Panc1 (cell line): ENCODE measurements at regions not wholly inside any gene's neighbourhood (a gene's known extent, or its start where the extent isn't known, plus 50 kb on each side); places are given as distances from the start of the nearest gene placed in this dataset.

Source experiments
- ATAC-seq: fragments of 200-7000 bp; cut with Tn5 transposase; 2 replicates; pipeline ENCODE4 v1.9.1; 2020; ENCODE audit warnings: mild to moderate bottlenecking, moderate library complexity
- BruUV-seq: library from RNA; stranded (reverse); fragments of 400-500 nt; replicated peaks from 2 replicates; lab custom pipeline; 2021; lab: Mats Ljungman, UMichigan
- CTCF ChIA-PET: fragments of 300-600 bp; sonication (Branson Sonifier 250); formaldehyde crosslinking; loops from one replicate; lab custom pipeline; 2022; ENCODE audit warnings: antibody characterized with exemption; lab: Charles Lee
- POLR2A ChIA-PET: fragments of 300-600 bp; sonication (Branson Sonifier 250); formaldehyde crosslinking; loops from one replicate; lab custom pipeline; 2022; ENCODE audit warnings: antibody characterized with exemption; lab: Charles Lee
- DNase-seq: peaks from one replicate; pipeline ENCODE4 v3.0.0-alpha.2; 2010; ENCODE audit warnings: low read depth, low spot score
- H3K27ac ChIP-seq: 2 replicates; pipeline ENCODE4 v1.5.1; 2011; ENCODE audit warnings: mild to moderate bottlenecking, low read length, inconsistent platforms
- H3K27me3 ChIP-seq: fragments of 200-500 bp; sonication (Bioruptor generic); 2 replicates; pipeline ENCODE4 v1.6.0; 2014; ENCODE audit warnings: low read length, inconsistent platforms; ENCODE audit not compliant: control insufficient read depth, insufficient read depth
- H3K36me3 ChIP-seq: fragments of 200-500 bp; sonication (Bioruptor generic); 2 replicates; pipeline ENCODE4 v1.5.1; 2014; ENCODE audit warnings: inconsistent platforms, mild to moderate bottlenecking, low read length, moderate library complexity; ENCODE audit not compliant: control insufficient read depth, insufficient read depth
- H3K4me1 ChIP-seq: 2 replicates; pipeline ENCODE4 v1.5.1; 2011; ENCODE audit warnings: inconsistent platforms, mild to moderate bottlenecking, low read length, moderate library complexity; ENCODE audit not compliant: control insufficient read depth, insufficient read depth
- H3K4me3 ChIP-seq, 2 experiments: 2 replicates each; pipeline ENCODE4 v1.5.1; 2011 to 2012; ENCODE audit warnings: low read depth in 2 of 2, low read length in 2 of 2, mild to moderate bottlenecking in 2 of 2, inconsistent platforms in 1 of 2, moderate library complexity in 1 of 2
- H3K9me3 ChIP-seq: fragments of 200-500 bp; sonication (Bioruptor generic); 2 replicates; pipeline ENCODE4 v1.5.1; 2014; ENCODE audit warnings: low read depth, mild to moderate bottlenecking, inconsistent platforms, low read length, moderate library complexity; ENCODE audit not compliant: control insufficient read depth, insufficient read depth
- POLR2AphosphoS5 ChIP-seq: IDR thresholded peaks from 2 replicates; pipeline ENCODE4 v1.6.1; 2012; ENCODE audit warnings: mild to moderate bottlenecking, low read depth, low read length, moderate library complexity
- SIN3A ChIP-seq: IDR thresholded peaks from 2 replicates; pipeline ENCODE4 v1.6.1; 2012; ENCODE audit warnings: low read depth, mild to moderate bottlenecking, low read length, moderate library complexity, borderline replicate concordance; ENCODE audit not compliant: insufficient read depth
- TCF7L2 ChIP-seq: IDR thresholded peaks from 2 replicates; pipeline ENCODE4 v1.6.1; 2011; ENCODE audit warnings: mild to moderate bottlenecking, low read depth, low read length, inconsistent platforms
- in situ Hi-C: cut with HindIII; loops from 2 replicates; pipeline ENCODE4 v1.10.0; 2016; ENCODE audit warnings: low sequenced_read_pairs, low pct_unique_long_range_greater_than_20kb
- intact Hi-C: fragments of 100-400 bp; cut with micrococcal nuclease; formaldehyde crosslinking; loops from one replicate; pipeline ENCODE4 v1.10.0; 2022; ENCODE audit not compliant: unreplicated experiment
- TF ChIP-seq, protein P1 (sequence below): fragments of 450-650 bp; IDR thresholded peaks from 2 replicates; pipeline ENCODE4 v1.5.1; 2017; ENCODE audit warnings: mild to moderate bottlenecking
- TF ChIP-seq, protein P2 (sequence below), 2 experiments: IDR thresholded peaks; 2 replicates each; pipeline ENCODE4 v1.6.1; 2011 to 2012; ENCODE audit warnings: low read depth in 2 of 2, control low read depth in 1 of 2, low read length in 1 of 2, mild to moderate bottlenecking in 1 of 2, moderate library complexity in 1 of 2; ENCODE audit not compliant: insufficient read depth in 1 of 2

DNA sequence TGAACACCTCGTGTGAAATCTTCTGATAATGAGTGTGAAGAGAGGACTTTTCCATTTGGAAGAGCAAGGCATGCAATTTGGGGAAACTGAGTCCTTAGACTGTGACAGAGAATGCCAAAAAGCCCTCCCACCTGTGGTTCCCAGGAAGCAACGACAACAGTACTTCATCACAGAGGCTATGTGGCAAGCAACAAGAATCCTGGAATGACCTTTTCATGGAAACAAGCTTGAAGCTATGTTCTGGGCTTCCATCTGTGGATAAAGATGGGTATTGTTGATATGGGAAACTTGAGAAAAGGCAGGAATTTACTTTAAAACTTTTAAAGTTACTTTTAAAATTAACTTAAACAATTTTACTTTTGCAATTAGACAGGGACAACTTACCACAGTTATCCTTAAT lies 131.2 kb upstream of the ANKH start:
- H3K27ac ChIP-seq = no peak overlapping the region
- in situ Hi-C loops (no loop called here), intact Hi-C loops (loop anchor here (1.0 to 5.0 kb wide), 2 partner anchors 130 to 275 kb away; partner anchors contain the start of gene ANKH)
- ChIA-PET POLR2A (interaction anchor here (0.5 kb wide), 1 partner anchor 19 kb away, joined by 3 read pairs; no protein-coding TSS in a partner anchor), CTCF (interaction anchor here (0.6 to 1.8 kb wide), 2 partner anchors 276 to 482 kb away, joined by 12 to 16 read pairs; no protein-coding TSS in a partner anchor)
- no peak for TF ChIP-seq SIN3A
- TF ChIP-seq, protein P1, sequence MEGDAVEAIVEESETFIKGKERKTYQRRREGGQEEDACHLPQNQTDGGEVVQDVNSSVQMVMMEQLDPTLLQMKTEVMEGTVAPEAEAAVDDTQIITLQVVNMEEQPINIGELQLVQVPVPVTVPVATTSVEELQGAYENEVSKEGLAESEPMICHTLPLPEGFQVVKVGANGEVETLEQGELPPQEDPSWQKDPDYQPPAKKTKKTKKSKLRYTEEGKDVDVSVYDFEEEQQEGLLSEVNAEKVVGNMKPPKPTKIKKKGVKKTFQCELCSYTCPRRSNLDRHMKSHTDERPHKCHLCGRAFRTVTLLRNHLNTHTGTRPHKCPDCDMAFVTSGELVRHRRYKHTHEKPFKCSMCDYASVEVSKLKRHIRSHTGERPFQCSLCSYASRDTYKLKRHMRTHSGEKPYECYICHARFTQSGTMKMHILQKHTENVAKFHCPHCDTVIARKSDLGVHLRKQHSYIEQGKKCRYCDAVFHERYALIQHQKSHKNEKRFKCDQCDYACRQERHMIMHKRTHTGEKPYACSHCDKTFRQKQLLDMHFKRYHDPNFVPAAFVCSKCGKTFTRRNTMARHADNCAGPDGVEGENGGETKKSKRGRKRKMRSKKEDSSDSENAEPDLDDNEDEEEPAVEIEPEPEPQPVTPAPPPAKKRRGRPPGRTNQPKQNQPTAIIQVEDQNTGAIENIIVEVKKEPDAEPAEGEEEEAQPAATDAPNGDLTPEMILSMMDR = no peak
- no peak for TF ChIP-seq POLR2AphosphoS5
- TF ChIP-seq, protein P2, sequence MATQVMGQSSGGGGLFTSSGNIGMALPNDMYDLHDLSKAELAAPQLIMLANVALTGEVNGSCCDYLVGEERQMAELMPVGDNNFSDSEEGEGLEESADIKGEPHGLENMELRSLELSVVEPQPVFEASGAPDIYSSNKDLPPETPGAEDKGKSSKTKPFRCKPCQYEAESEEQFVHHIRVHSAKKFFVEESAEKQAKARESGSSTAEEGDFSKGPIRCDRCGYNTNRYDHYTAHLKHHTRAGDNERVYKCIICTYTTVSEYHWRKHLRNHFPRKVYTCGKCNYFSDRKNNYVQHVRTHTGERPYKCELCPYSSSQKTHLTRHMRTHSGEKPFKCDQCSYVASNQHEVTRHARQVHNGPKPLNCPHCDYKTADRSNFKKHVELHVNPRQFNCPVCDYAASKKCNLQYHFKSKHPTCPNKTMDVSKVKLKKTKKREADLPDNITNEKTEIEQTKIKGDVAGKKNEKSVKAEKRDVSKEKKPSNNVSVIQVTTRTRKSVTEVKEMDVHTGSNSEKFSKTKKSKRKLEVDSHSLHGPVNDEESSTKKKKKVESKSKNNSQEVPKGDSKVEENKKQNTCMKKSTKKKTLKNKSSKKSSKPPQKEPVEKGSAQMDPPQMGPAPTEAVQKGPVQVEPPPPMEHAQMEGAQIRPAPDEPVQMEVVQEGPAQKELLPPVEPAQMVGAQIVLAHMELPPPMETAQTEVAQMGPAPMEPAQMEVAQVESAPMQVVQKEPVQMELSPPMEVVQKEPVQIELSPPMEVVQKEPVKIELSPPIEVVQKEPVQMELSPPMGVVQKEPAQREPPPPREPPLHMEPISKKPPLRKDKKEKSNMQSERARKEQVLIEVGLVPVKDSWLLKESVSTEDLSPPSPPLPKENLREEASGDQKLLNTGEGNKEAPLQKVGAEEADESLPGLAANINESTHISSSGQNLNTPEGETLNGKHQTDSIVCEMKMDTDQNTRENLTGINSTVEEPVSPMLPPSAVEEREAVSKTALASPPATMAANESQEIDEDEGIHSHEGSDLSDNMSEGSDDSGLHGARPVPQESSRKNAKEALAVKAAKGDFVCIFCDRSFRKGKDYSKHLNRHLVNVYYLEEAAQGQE (IDR thresholded peaks at IDR 0.05; ENCODE audit: insufficient read depth in 1 of 2, low read depth in 2 of 2, low read length in 1 of 2) = no peak
- no peak for TF ChIP-seq TCF7L2
- no peak for ATAC-seq
- DNase-seq = no peak
- H3K9me3 ChIP-seq = peaks cover 9% of the 10 kb centered on the region; the same call in 1 of the 2 replicates
- no TSS peak for BruUV-seq
- H3K36me3 ChIP-seq = no peaks in the 10 kb centered on the region
- no peak overlapping the region for H3K4me3 ChIP-seq
- H3K27me3 ChIP-seq = peaks cover 8% of the 10 kb centered on the region; the same call in 1 of the 2 replicates
- H3K4me1 ChIP-seq = no peaks in the 10 kb centered on the region

- no peaks in the 10 kb centered on the region for H3K4me1 ChIP-seq
- DNase-seq (no peak), ATAC-seq (no peak)
- H3K9me3 ChIP-seq = peaks cover 12% of the 10 kb centered on the region; the same call in 1 of the 2 replicates
- POLR2A ChIA-PET = interaction anchor here (0.5 kb wide), 1 partner anchor 18 kb away, joined by 3 read pairs; no protein-coding TSS in a partner anchor
- no TSS peak for BruUV-seq
- peaks cover 10% of the 10 kb centered on the region; the same call in 1 of the 2 replicates for H3K27me3 ChIP-seq
- intact Hi-C loops = loop anchor here (5.0 kb wide), 1 partner anchor 130 kb away; the partner anchor contains the start of gene ANKH
- no peak overlapping the region for H3K4me3 ChIP-seq
- TF ChIP-seq POLR2AphosphoS5 (no peak), TCF7L2 (no peak), SIN3A (no peak)
- TF ChIP-seq, protein P2 (IDR thresholded peaks at IDR 0.05; ENCODE audit: insufficient read depth in 1 of 2, low read depth in 2 of 2, low read length in 1 of 2) = no peak
- TF ChIP-seq, protein P1 = no peak
- H3K36me3 ChIP-seq = no peaks in the 10 kb centered on the region
- CTCF ChIA-PET = interaction anchor here (0.6 kb wide), 1 partner anchor 482 kb away, joined by 12 read pairs; no protein-coding TSS in a partner anchor
- in situ Hi-C loops = no loop called here
- H3K27ac ChIP-seq = no peak overlapping the region
These were observed 130.6 kb upstream of the ANKH start for GRCh38 chr5:15002173-15002572.
